Activated CD4-positive, alpha-beta memory T cell treated with anti-CD3 and anti-CD28 coated beads, Interleukin-2, amount 10 ng/mL, durations not matched to agents 7 days and 5 days (primary cell): ENCODE measurements at regions not wholly inside any gene's neighbourhood (a gene's known extent, or its start where the extent isn't known, plus 50 kb on each side); places are given as distances from the start of the nearest gene placed in this dataset.

Experiments
- CTCF ChIA-PET: fragments of 350-600 bp; sonication (Branson Sonifier 250); formaldehyde crosslinking; loops from one replicate; lab custom pipeline; 2021; ENCODE audit warnings: antibody characterized with exemption, inconsistent platforms; lab: Charles Lee
- POLR2A ChIA-PET: fragments of 350-600 bp; sonication (Branson Sonifier 250); formaldehyde crosslinking; loops from one replicate; lab custom pipeline; 2021; ENCODE audit warnings: antibody characterized with exemption; lab: Charles Lee
- DNase-seq: peaks from one replicate; pipeline ENCODE4 v3.0.0-alpha.2; 2020
- H3K27ac Mint-ChIP-seq: one replicate; pipeline ENCODE4 v1.8.0; 2021; ENCODE audit warnings: mild to moderate bottlenecking, mixed read lengths
- H3K27me3 Mint-ChIP-seq: one replicate; pipeline ENCODE4 v1.8.0; 2021; ENCODE audit warnings: mixed read lengths
- H3K36me3 Mint-ChIP-seq: one replicate; pipeline ENCODE4 v1.8.0; 2021; ENCODE audit warnings: low read depth, mixed read lengths
- H3K4me1 Mint-ChIP-seq: one replicate; pipeline ENCODE4 v1.8.0; 2021; ENCODE audit warnings: mixed read lengths
- H3K4me3 Mint-ChIP-seq: one replicate; pipeline ENCODE4 v1.8.0; 2021; ENCODE audit warnings: mild to moderate bottlenecking, mixed read lengths
- H3K9me3 Mint-ChIP-seq: one replicate; pipeline ENCODE4 v1.8.0; 2021; ENCODE audit warnings: mixed read lengths

- CTCF ChIA-PET, result no interaction called here
- POLR2A ChIA-PET, result no interaction called here
- Mint-ChIP-seq H3K4me1 (no peaks in the 10 kb centered on the region), H3K9me3 (peaks cover 16% of the 10 kb centered on the region), H3K27me3 (no peaks in the 10 kb centered on the region), H3K4me3 (no peak overlapping the region), H3K27ac (no peak overlapping the region), H3K36me3 (no peaks in the 10 kb centered on the region)
- DNase-seq, result no peak
These were observed 803.5 kb upstream of the FLRT2 start for GRCh38 chr14:84726471-84726870.

DNA sequence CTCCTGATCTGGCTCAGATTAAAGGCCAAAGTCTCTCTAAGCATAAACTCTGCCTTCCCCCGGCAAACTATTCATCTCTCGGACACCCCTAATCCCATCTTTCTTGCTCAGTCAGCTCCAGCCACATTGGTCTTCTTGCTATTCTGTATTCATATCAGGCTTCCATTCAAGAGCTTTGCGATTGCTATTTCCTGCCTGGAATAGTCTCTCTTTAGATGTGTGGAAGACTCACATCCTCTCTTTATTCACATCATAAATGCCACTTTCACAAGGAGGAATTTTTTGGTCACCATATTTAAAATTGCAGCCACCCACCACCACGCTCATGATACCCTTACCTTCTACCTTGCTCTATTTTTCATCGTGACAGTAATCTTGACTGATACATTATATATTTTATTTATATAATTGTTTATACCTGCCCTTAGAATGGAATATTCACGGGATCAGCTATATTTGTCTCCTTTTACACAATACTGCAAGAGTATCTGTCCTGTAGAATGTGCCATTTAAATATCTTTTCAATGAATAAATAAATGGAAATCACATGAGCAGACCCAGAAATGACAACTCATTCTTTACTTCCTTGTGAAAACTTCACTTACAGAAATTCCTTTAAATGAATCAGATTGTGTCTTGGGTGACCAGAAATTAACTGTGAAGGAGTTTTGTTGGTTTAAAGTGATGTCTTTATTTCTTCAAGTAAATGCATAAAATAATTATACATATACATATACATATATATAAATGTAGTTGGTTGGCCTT is 780.6 kb upstream of the FLRT2 start:
- Mint-ChIP-seq H3K27ac (no peak overlapping the region), H3K4me3 (no peak overlapping the region), H3K27me3 (no peaks in the 10 kb centered on the region), H3K4me1 (no peaks in the 10 kb centered on the region), H3K36me3 (no peaks in the 10 kb centered on the region), H3K9me3 (peaks cover 10% of the 10 kb centered on the region)
- ChIA-PET POLR2A (no interaction called here), CTCF (no interaction called here)
- no peak for DNase-seq

GRCh38 chr14:84750284-84750683 is 779.7 kb upstream of the FLRT2 start:
- Mint-ChIP-seq H3K4me1 (no peaks in the 10 kb centered on the region), H3K4me3 (no peak overlapping the region), H3K27me3 (no peaks in the 10 kb centered on the region), H3K27ac (no peak overlapping the region), H3K36me3 (no peaks in the 10 kb centered on the region), H3K9me3 (peaks cover 10% of the 10 kb centered on the region)
- no peak for DNase-seq
- POLR2A ChIA-PET, result no interaction called here
- CTCF ChIA-PET, result no interaction called here

- no peak overlapping the region for H3K27ac Mint-ChIP-seq
- no peak overlapping the region for H3K4me3 Mint-ChIP-seq
- no peaks in the 10 kb centered on the region for H3K27me3 Mint-ChIP-seq
- H3K36me3 Mint-ChIP-seq, result no peaks in the 10 kb centered on the region
- no peaks in the 10 kb centered on the region for H3K4me1 Mint-ChIP-seq
- peaks cover 10% of the 10 kb centered on the region for H3K9me3 Mint-ChIP-seq
- ChIA-PET CTCF (no interaction called here), POLR2A (no interaction called here)
- DNase-seq, result no peak
These were observed 779.0 kb upstream of the FLRT2 start for GRCh38 chr14:84750763-84751554.

- Mint-ChIP-seq H3K27ac (no peak overlapping the region), H3K9me3 (peaks cover 10% of the 10 kb centered on the region), H3K36me3 (no peaks in the 10 kb centered on the region), H3K27me3 (no peaks in the 10 kb centered on the region), H3K4me3 (no peak overlapping the region), H3K4me1 (no peaks in the 10 kb centered on the region)
- no peak for DNase-seq
- ChIA-PET CTCF (no interaction called here), POLR2A (no interaction called here)
These were observed 778.2 kb upstream of the FLRT2 start for GRCh38 chr14:84751745-84752144.

GRCh38 chr14:84760489-84761126 is 769.3 kb upstream of the FLRT2 start:
- no peaks in the 10 kb centered on the region for H3K36me3 Mint-ChIP-seq

DNA sequence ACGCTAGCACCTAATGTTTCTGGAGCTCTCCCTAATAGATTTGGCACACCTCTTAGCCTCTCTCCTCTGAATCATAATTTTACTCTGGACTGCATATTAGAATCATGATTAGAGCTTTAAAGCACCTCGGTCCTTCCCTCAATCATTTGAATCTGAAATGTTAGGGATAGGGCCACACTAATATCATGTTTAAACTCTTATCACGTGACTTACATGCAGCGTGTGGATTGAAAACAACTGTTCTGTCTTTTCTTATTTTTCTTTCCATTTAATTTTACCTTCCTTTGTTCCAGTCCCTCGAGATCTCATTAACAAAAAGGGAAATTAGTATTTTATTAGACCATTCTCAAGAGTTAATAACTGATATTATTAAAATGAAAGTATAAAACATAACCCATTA is 762.5 kb upstream of the FLRT2 start:
- CTCF ChIA-PET, result no interaction called here
- Mint-ChIP-seq H3K4me3 (no peak overlapping the region), H3K9me3 (peaks cover 7% of the 10 kb centered on the region), H3K36me3 (no peaks in the 10 kb centered on the region), H3K27ac (no peak overlapping the region), H3K27me3 (no peaks in the 10 kb centered on the region), H3K4me1 (no peaks in the 10 kb centered on the region)
- POLR2A ChIA-PET, result no interaction called here
- DNase-seq, result no peak

More at GRCh38 chr14:84760489-84761126, 769.3 kb upstream of the FLRT2 start:
- POLR2A ChIA-PET, result no interaction called here
- peaks cover 21% of the 10 kb centered on the region for H3K9me3 Mint-ChIP-seq
- DNase-seq, result no peak
- CTCF ChIA-PET, result no interaction called here
- H3K4me1 Mint-ChIP-seq, result no peaks in the 10 kb centered on the region
- no peak overlapping the region for H3K27ac Mint-ChIP-seq
- no peak overlapping the region for H3K4me3 Mint-ChIP-seq
- no peaks in the 10 kb centered on the region for H3K27me3 Mint-ChIP-seq

- no peak for DNase-seq
- Mint-ChIP-seq H3K27ac (no peak overlapping the region), H3K9me3 (peaks cover 7% of the 10 kb centered on the region), H3K4me1 (no peaks in the 10 kb centered on the region), H3K4me3 (no peak overlapping the region), H3K27me3 (no peaks in the 10 kb centered on the region), H3K36me3 (no peaks in the 10 kb centered on the region)
- ChIA-PET POLR2A (no interaction called here), CTCF (no interaction called here)
These were observed 759.9 kb upstream of the FLRT2 start for GRCh38 chr14:84770030-84770429.

DNA sequence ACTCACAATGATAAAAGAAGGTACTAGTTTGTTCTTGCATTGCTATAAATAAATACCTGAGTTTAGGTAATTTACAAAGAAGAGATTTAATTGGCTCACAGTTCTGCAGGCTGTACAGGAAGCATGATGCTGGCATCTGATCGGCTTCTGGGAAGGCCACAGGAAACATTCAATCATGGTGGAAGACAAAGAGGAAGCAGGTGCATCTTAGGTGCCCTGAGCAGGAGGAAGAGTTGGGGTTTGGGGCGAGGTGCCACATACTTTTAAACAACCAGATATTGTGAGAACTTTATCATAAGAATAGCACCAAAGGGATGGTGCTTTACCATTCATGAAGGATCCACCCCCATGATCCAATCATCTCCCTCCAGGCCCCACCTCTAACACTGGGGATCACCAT is 752.6 kb upstream of the FLRT2 start:
- DNase-seq, result no peak
- ChIA-PET POLR2A (no interaction called here), CTCF (no interaction called here)
- Mint-ChIP-seq H3K4me1 (no peaks in the 10 kb centered on the region), H3K27me3 (no peaks in the 10 kb centered on the region), H3K27ac (no peak overlapping the region), H3K4me3 (no peak overlapping the region), H3K36me3 (no peaks in the 10 kb centered on the region), H3K9me3 (peaks cover 4% of the 10 kb centered on the region)

GRCh38 chr14:84782902-84783301 is 747.0 kb upstream of the FLRT2 start:
- Mint-ChIP-seq H3K4me3 (no peak overlapping the region), H3K27ac (no peak overlapping the region), H3K9me3 (peaks cover 3% of the 10 kb centered on the region), H3K27me3 (no peaks in the 10 kb centered on the region), H3K36me3 (no peaks in the 10 kb centered on the region), H3K4me1 (no peaks in the 10 kb centered on the region)
- CTCF ChIA-PET, result no interaction called here
- DNase-seq, result no peak
- POLR2A ChIA-PET, result no interaction called here

- no peaks in the 10 kb centered on the region for H3K4me1 Mint-ChIP-seq
- peaks cover 3% of the 10 kb centered on the region for H3K9me3 Mint-ChIP-seq
- ChIA-PET CTCF (no interaction called here), POLR2A (no interaction called here)
- H3K27ac Mint-ChIP-seq, result no peak overlapping the region
- H3K36me3 Mint-ChIP-seq, result no peaks in the 10 kb centered on the region
- no peak for DNase-seq
- no peaks in the 10 kb centered on the region for H3K27me3 Mint-ChIP-seq
- H3K4me3 Mint-ChIP-seq, result no peak overlapping the region
These were observed 746.4 kb upstream of the FLRT2 start for GRCh38 chr14:84783511-84783910.

- Mint-ChIP-seq H3K27me3 (no peaks in the 10 kb centered on the region), H3K4me1 (no peaks in the 10 kb centered on the region)
- POLR2A ChIA-PET, result no interaction called here
These were observed 743.9 kb upstream of the FLRT2 start for GRCh38 chr14:84785996-84786395.

DNA sequence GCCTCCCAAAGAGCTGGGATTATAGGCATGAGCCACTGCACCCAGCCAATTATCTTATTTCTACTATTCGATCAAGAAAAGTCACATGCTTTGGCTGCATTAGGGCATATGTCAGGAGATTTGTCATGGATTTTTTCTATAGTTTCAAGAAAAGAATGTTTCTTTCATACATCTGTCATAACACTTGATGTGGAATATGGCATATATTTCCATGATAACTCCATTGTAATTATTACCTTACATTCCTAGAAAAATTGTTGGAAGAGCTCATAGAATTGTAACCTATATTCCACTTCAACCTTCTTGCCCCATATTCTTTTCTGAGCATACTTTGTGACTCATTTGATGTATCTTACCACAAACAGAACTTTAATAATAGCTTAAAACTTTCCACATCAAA is 740.9 kb upstream of the FLRT2 start:
- H3K9me3 Mint-ChIP-seq, result peaks cover 6% of the 10 kb centered on the region
- H3K4me3 Mint-ChIP-seq, result no peak overlapping the region
- no peaks in the 10 kb centered on the region for H3K4me1 Mint-ChIP-seq
- H3K36me3 Mint-ChIP-seq, result no peaks in the 10 kb centered on the region
- CTCF ChIA-PET, result no interaction called here
- no peaks in the 10 kb centered on the region for H3K27me3 Mint-ChIP-seq
- no peak overlapping the region for H3K27ac Mint-ChIP-seq
- DNase-seq, result no peak
- POLR2A ChIA-PET, result no interaction called here

More at GRCh38 chr14:84785996-84786395, 743.9 kb upstream of the FLRT2 start:
- CTCF ChIA-PET, result no interaction called here
- Mint-ChIP-seq H3K9me3 (peaks cover 6% of the 10 kb centered on the region), H3K27ac (no peak overlapping the region), H3K4me3 (no peak overlapping the region), H3K36me3 (no peaks in the 10 kb centered on the region)
- DNase-seq, result no peak
